Upper lobe of left lung (tissue), 4 donors: ENCODE measurements at regions not wholly inside any gene's neighbourhood (a gene's known extent, or its start where the extent isn't known, plus 50 kb on each side); places are given as distances from the start of the nearest gene placed in this dataset.

Experiments used
- CTCF ChIP-seq, 6 experiments: fragments of 450-650 bp in 4 of 6; fragments of 200-600 bp in 2 of 6; sonication (generic) in 2 of 6; IDR thresholded peaks; one replicate each; pipeline ENCODE4 v1.5.1; 2016 to 2019; ENCODE audit warnings: antibody characterized with exemption in 6 of 6
- EP300 ChIP-seq, 4 donors: sonication (generic); formaldehyde crosslinking; IDR thresholded peaks; one replicate each; pipeline ENCODE4 v1.5.1; 2017; ENCODE audit warnings: antibody characterized with exemption in 4 of 4, control low read depth in 2 of 4
- POLR2A ChIP-seq, 4 donors: fragments of 450-650 bp; IDR thresholded peaks; one replicate each; pipeline ENCODE4 v1.5.1; 2016 to 2017; ENCODE audit warnings: antibody characterized with exemption in 4 of 4, mild to moderate bottlenecking in 2 of 4
- POLR2AphosphoS5 ChIP-seq, 2 donors: sonication (generic); formaldehyde crosslinking; IDR thresholded peaks; one replicate each; pipeline ENCODE4 v1.5.1; 2017; ENCODE audit warnings: antibody characterized with exemption in 2 of 2

DNA sequence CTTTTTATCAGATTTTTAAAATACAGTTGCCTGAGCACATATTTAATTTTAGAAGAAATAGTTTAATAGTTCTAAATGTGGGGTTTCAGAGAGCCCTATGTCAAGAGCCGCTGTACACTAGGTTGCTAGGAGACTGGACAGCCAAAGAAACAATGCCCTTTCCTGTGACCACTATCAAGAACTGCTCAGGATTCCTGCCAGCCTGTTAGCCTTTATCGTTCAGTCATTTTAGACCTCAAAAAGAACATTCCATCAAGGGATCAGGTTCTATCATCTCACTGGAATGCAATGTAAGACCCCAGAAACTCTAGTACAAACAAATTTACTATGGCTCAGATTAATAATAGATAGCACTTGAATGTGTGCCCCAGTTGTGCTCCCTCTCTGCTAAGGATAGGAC, 181.2 kb upstream of the CCN2 start:
- TF ChIP-seq CTCF (IDR thresholded peaks at IDR 0.05) (no peak), EP300 (IDR thresholded peaks at IDR 0.05) (no peak), POLR2AphosphoS5 (IDR thresholded peaks at IDR 0.05) (no peak), POLR2A (IDR thresholded peaks at IDR 0.05) (no peak)
